CD4-positive, CD25-positive, alpha-beta regulatory T cell (primary cell): ENCODE measurements at regions not wholly inside any gene's neighbourhood (a gene's known extent, or its start where the extent isn't known, plus 50 kb on each side); places are given as distances from the start of the nearest gene placed in this dataset.

ENCODE experiments used
- ATAC-seq, 2 donors: fragments of 150-1000 bp; cut with Tn5 transposase; one replicate each; pipeline ENCODE4 v1.10.0; 2021; ENCODE audit warnings: low read depth in 2 of 2, moderate number of reproducible peaks in 2 of 2, moderate library complexity in 1 of 2
- DNase-seq, 3 donors: peaks; one replicate each; pipeline versions ENCODE4 v3.0.0 to v3.0.0-alpha.2; 2012 to 2022; ENCODE audit warnings: mixed read lengths in 1 of 3
- H3K27ac ChIP-seq: one replicate; pipeline ENCODE4 v1.7.0; 2013; ENCODE audit warnings: mild to moderate bottlenecking, low read length; ENCODE audit not compliant: insufficient read depth, poor library complexity, severe bottlenecking
- H3K27me3 ChIP-seq: one replicate; pipeline ENCODE4 v1.7.0; 2013; ENCODE audit warnings: low read length; ENCODE audit not compliant: control insufficient read depth, insufficient read depth
- H3K36me3 ChIP-seq: one replicate; pipeline ENCODE4 v1.7.0; 2013; ENCODE audit warnings: mild to moderate bottlenecking, low read length, moderate library complexity; ENCODE audit not compliant: control insufficient read depth, insufficient read depth
- H3K4me1 ChIP-seq: 2 replicates; pipeline ENCODE4 v1.7.0; 2013; ENCODE audit warnings: mild to moderate bottlenecking, low read length; ENCODE audit not compliant: insufficient read depth, control insufficient read depth, poor library complexity, severe bottlenecking
- H3K4me3 ChIP-seq: one replicate; pipeline ENCODE4 v1.7.0; 2013; ENCODE audit warnings: low read depth, mild to moderate bottlenecking, low read length, moderate library complexity
- H3K9me3 ChIP-seq, 2 experiments: 1 replicate in 1 of 2; 2 replicates in 1 of 2; pipeline ENCODE4 v1.7.0; 2013; ENCODE audit warnings: low read length in 2 of 2, mild to moderate bottlenecking in 1 of 2, moderate library complexity in 1 of 2; ENCODE audit not compliant: control insufficient read depth in 2 of 2
- H3K27ac Mint-ChIP-seq, 3 donors: one replicate each; pipeline ENCODE4 v1.8.0; 2020 to 2022; ENCODE audit warnings: mild to moderate bottlenecking in 3 of 3, mixed read lengths in 3 of 3, moderate library complexity in 2 of 3
- H3K27me3 Mint-ChIP-seq: one replicate; pipeline ENCODE4 v1.8.0; 2022; ENCODE audit warnings: mild to moderate bottlenecking, mixed read lengths
- H3K36me3 Mint-ChIP-seq: one replicate; pipeline ENCODE4 v1.8.0; 2020; ENCODE audit warnings: mixed read lengths
- H3K4me1 Mint-ChIP-seq, 4 donors: one replicate each; pipeline ENCODE4 v1.8.0; 2020 to 2022; ENCODE audit warnings: mixed read lengths in 4 of 4, mild to moderate bottlenecking in 1 of 4
- H3K4me3 Mint-ChIP-seq, 4 donors: one replicate each; pipeline ENCODE4 v1.8.0; 2020 to 2022; ENCODE audit warnings: mild to moderate bottlenecking in 4 of 4, mixed read lengths in 4 of 4, moderate library complexity in 3 of 4
- H3K9me3 Mint-ChIP-seq, 7 donors: one replicate each; pipeline ENCODE4 v1.8.0; 2020 to 2022; ENCODE audit warnings: mixed read lengths in 7 of 7, mild to moderate bottlenecking in 3 of 7, moderate library complexity in 2 of 7

DNA sequence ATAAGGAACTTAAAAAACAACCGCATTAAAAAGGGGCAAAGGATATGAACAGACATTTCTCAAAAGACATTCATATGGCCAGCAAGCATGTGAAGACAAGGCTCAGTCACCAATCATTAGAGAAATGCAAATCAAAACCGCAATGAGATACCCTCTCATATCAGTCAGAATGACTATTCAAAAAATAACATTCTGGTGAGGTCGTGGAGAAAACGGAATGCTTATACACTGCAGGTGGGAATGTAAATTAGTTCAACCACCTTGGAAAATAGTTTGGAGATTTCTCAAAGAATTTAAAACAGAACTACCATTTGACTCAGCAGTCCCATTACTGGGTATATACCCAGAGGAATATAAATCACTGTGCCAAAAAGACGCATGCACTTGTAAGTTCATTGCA is 496.6 kb upstream of the SGO1 start:
- no peaks in the 10 kb centered on the region for H3K4me1 ChIP-seq
- no peaks in the 10 kb centered on the region for H3K27me3 ChIP-seq
- H3K4me3 ChIP-seq, result no peak overlapping the region
- no peak overlapping the region for H3K27ac ChIP-seq
- H3K36me3 ChIP-seq, result no peaks in the 10 kb centered on the region
- peaks cover 0 to 8% of the 10 kb centered on the region in 2 experiments for H3K9me3 ChIP-seq
- H3K36me3 Mint-ChIP-seq, result peaks cover 4% of the 10 kb centered on the region
- no peak overlapping the region for H3K4me3 Mint-ChIP-seq
- DNase-seq (no peak), ATAC-seq (no peak)
- H3K27ac Mint-ChIP-seq, result no peak overlapping the region
- H3K27me3 Mint-ChIP-seq, result no peaks in the 10 kb centered on the region
- H3K9me3 Mint-ChIP-seq, result peaks cover 0 to 37% (median 9%) of the 10 kb centered on the region in 7 donors
- no peaks in the 10 kb centered on the region for H3K4me1 Mint-ChIP-seq

GRCh38 chr3:20680990-20681628 is 495.1 kb upstream of the SGO1 start:
- Mint-ChIP-seq H3K36me3 (peaks cover 4% of the 10 kb centered on the region), H3K9me3 (peaks cover 0 to 37% (median 7%) of the 10 kb centered on the region in 7 donors), H3K27me3 (no peaks in the 10 kb centered on the region), H3K4me3 (no peak overlapping the region), H3K4me1 (no peaks in the 10 kb centered on the region), H3K27ac (no peak overlapping the region)
- no peaks in the 10 kb centered on the region for H3K36me3 ChIP-seq
- DNase-seq (no peak), ATAC-seq (no peak)
- no peak overlapping the region for H3K4me3 ChIP-seq
- H3K9me3 ChIP-seq, result peaks cover 0 to 10% of the 10 kb centered on the region in 2 experiments
- no peaks in the 10 kb centered on the region for H3K27me3 ChIP-seq
- H3K27ac ChIP-seq, result no peak overlapping the region
- H3K4me1 ChIP-seq, result no peaks in the 10 kb centered on the region

DNA sequence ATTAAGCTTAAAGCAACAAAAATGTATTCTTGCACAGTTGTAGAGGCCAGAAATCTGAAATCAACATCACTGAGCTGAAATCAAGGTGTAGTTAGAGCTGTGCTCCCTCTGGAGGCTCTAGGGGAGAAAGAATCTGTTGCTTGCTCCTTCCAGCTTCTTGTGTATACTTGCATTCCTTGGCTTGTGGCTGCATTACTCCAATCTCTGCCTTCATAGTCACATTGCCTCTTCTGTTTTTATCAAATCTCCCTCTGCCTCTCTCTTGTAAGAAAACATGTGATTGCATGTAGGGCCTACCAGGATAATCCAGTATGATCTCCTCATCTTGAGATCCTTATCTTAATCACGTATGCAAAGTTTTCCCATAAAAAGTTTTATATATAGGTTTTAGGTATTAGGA is 487.9 kb upstream of the SGO1 start:
- ATAC-seq (no peak), DNase-seq (no peak)
- Mint-ChIP-seq H3K36me3 (no peaks in the 10 kb centered on the region), H3K27me3 (no peaks in the 10 kb centered on the region), H3K4me3 (no peak overlapping the region), H3K4me1 (no peaks in the 10 kb centered on the region), H3K27ac (no peak overlapping the region), H3K9me3 (peaks cover 3 to 22% (median 10%) of the 10 kb centered on the region in 7 donors)
- no peaks in the 10 kb centered on the region for H3K4me1 ChIP-seq
- H3K4me3 ChIP-seq, result no peak overlapping the region
- no peak overlapping the region for H3K27ac ChIP-seq
- H3K9me3 ChIP-seq, result peaks cover 0 to 5% of the 10 kb centered on the region in 2 experiments
- no peaks in the 10 kb centered on the region for H3K36me3 ChIP-seq
- no peaks in the 10 kb centered on the region for H3K27me3 ChIP-seq

DNA sequence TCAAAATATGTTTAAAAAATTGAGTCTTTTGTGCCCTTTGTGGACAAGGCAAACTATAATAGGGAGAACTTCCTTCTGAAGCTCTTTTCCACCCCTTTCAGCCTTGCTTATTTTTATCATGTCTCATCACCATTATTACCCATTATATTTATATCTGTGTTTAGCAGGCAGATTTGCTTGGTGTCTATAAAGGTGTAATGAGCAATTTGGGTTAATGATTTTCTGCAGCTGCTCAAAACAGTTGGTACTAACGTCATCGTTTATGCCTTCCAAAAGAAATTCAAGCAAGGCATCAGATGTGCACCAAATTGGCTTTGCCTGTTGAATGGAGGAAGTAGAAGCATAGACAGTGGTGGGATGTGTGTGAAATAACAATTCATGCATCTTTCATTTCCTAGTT is 483.7 kb upstream of the SGO1 start:
- DNase-seq, result no peak
- no peaks in the 10 kb centered on the region for H3K36me3 Mint-ChIP-seq
- Histone ChIP-seq H3K4me1 (no peaks in the 10 kb centered on the region), H3K4me3 (no peak overlapping the region), H3K9me3 (no peaks in the 10 kb centered on the region), H3K27ac (no peak overlapping the region), H3K27me3 (no peaks in the 10 kb centered on the region), H3K36me3 (no peaks in the 10 kb centered on the region)
- no peak overlapping the region for H3K4me3 Mint-ChIP-seq
- no peaks in the 10 kb centered on the region for H3K4me1 Mint-ChIP-seq
- no peaks in the 10 kb centered on the region for H3K27me3 Mint-ChIP-seq
- no peak overlapping the region for H3K27ac Mint-ChIP-seq
- ATAC-seq, result no peak
- peaks cover 1 to 8% (median 5%) of the 10 kb centered on the region in 7 donors for H3K9me3 Mint-ChIP-seq

GRCh38 chr3:20669184-20669583 is 483.2 kb upstream of the SGO1 start:
- DNase-seq (no peak), ATAC-seq (no peak)
- Histone ChIP-seq H3K4me3 (no peak overlapping the region), H3K27me3 (no peaks in the 10 kb centered on the region), H3K9me3 (no peaks in the 10 kb centered on the region), H3K4me1 (no peaks in the 10 kb centered on the region), H3K36me3 (no peaks in the 10 kb centered on the region), H3K27ac (no peak overlapping the region)
- H3K27ac Mint-ChIP-seq, result no peak overlapping the region
- peaks cover 2 to 8% (median 5%) of the 10 kb centered on the region in 7 donors for H3K9me3 Mint-ChIP-seq
- H3K4me3 Mint-ChIP-seq, result no peak overlapping the region
- H3K36me3 Mint-ChIP-seq, result no peaks in the 10 kb centered on the region
- H3K4me1 Mint-ChIP-seq, result no peaks in the 10 kb centered on the region
- no peaks in the 10 kb centered on the region for H3K27me3 Mint-ChIP-seq

DNA sequence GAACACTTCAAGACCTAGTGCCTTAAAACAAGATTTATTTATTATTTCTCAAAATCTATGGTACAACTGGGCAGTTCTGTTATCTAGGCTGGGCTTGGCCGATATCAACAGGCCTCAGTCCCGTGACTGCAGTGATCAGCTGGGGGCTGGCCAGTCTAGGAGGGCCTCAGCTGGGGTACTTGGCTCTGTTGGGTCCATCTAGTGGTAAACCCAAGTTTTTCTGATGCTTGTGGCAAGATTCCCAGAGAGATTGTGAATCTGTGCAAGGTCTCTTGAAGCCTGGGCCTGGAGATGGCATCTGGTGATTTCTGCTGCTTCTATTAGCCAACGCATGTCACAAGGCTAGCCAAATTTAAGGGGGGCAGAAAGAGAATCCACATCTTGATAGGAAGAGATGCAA is 482.4 kb upstream of the SGO1 start:
- Histone ChIP-seq H3K36me3 (no peaks in the 10 kb centered on the region), H3K9me3 (no peaks in the 10 kb centered on the region), H3K4me3 (no peak overlapping the region), H3K4me1 (no peaks in the 10 kb centered on the region), H3K27me3 (no peaks in the 10 kb centered on the region), H3K27ac (no peak overlapping the region)
- ATAC-seq (no peak), DNase-seq (no peak)
- H3K27ac Mint-ChIP-seq, result no peak overlapping the region
- peaks cover 0 to 6% (median 5%) of the 10 kb centered on the region in 7 donors for H3K9me3 Mint-ChIP-seq
- no peaks in the 10 kb centered on the region for H3K4me1 Mint-ChIP-seq
- H3K36me3 Mint-ChIP-seq, result no peaks in the 10 kb centered on the region
- H3K4me3 Mint-ChIP-seq, result no peak overlapping the region
- no peaks in the 10 kb centered on the region for H3K27me3 Mint-ChIP-seq

DNA sequence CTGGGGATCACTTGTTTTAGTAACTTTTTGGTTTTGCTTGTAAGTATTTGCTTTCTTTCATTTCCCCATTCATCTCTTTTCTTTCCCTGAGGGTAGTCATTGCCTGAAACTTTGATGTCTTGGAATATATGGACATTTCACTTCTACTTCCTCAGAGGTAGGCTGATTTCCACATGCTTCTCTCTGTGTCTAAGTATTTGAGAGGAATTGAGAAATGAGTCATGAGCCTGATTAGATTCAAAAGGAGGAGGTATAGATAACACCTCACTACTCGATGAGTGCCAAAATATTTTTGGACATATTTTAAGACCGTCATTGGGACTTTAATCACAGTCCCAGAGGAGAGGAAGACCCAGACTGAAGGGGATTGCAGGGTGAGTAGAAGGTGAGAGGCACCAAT is 480.1 kb upstream of the SGO1 start:
- H3K27me3 Mint-ChIP-seq, result no peaks in the 10 kb centered on the region

GRCh38 chr3:20658491-20658890 is 472.5 kb upstream of the SGO1 start:
- Mint-ChIP-seq H3K4me3 (no peak overlapping the region), H3K4me1 (no peaks in the 10 kb centered on the region), H3K9me3 (peaks cover 5 to 16% (median 6%) of the 10 kb centered on the region in 7 donors), H3K27ac (no peak overlapping the region), H3K27me3 (no peaks in the 10 kb centered on the region), H3K36me3 (no peaks in the 10 kb centered on the region)
- no peaks in the 10 kb centered on the region for H3K4me1 ChIP-seq
- DNase-seq (no peak), ATAC-seq (no peak)
- H3K36me3 ChIP-seq, result no peaks in the 10 kb centered on the region
- no peaks in the 10 kb centered on the region for H3K9me3 ChIP-seq
- no peak overlapping the region for H3K27ac ChIP-seq
- H3K4me3 ChIP-seq, result no peak overlapping the region
- no peaks in the 10 kb centered on the region for H3K27me3 ChIP-seq

More for the DNA sequence above, 480.1 kb upstream of the SGO1 start:
- Histone ChIP-seq H3K9me3 (no peaks in the 10 kb centered on the region), H3K4me3 (no peak overlapping the region), H3K27me3 (no peaks in the 10 kb centered on the region), H3K36me3 (no peaks in the 10 kb centered on the region), H3K27ac (no peak overlapping the region), H3K4me1 (no peaks in the 10 kb centered on the region)
- DNase-seq (no peak), ATAC-seq (no peak)
- H3K27ac Mint-ChIP-seq, result no peak overlapping the region
- H3K4me1 Mint-ChIP-seq, result no peaks in the 10 kb centered on the region
- peaks cover 0 to 8% (median 6%) of the 10 kb centered on the region in 7 donors for H3K9me3 Mint-ChIP-seq
- no peak overlapping the region for H3K4me3 Mint-ChIP-seq
- H3K36me3 Mint-ChIP-seq, result no peaks in the 10 kb centered on the region
